Endothelial cell of umbilical vein (primary cell): ENCODE measurements at regions not wholly inside any gene's neighbourhood (a gene's known extent, or its start where the extent isn't known, plus 50 kb on each side); places are given as distances from the start of the nearest gene placed in this dataset.

ENCODE experiments used
- BruUV-seq: library from RNA; stranded (reverse); fragments of 400-500 nt; replicated peaks from 2 replicates; lab custom pipeline; 2021; lab: Mats Ljungman, UMichigan
- CTCF ChIA-PET: fragments of 300-600, 350-600 bp; sonication (Branson Sonifier 250); formaldehyde crosslinking; loops from one replicate; lab custom pipeline; 2021; ENCODE audit warnings: antibody characterized with exemption, inconsistent platforms; lab: Charles Lee
- POLR2A ChIA-PET: fragments of 300-600, 350-600 bp; sonication (Branson Sonifier 250); formaldehyde crosslinking; loops from one replicate; lab custom pipeline; 2021; ENCODE audit warnings: antibody characterized with exemption, inconsistent platforms; lab: Charles Lee
- DNase-seq: peaks from one replicate; pipeline ENCODE4 v3.0.0-alpha.2; 2011; ENCODE audit warnings: low read depth, low spot score
- FAIRE-seq: peaks from 2 replicates; lab custom pipeline; 2011; peaks lifted over from hg19 to GRCh38; lab: Jason Lieb, UNC
- H2AFZ ChIP-seq: 2 replicates; pipeline ENCODE4 v1.6.0; 2012; ENCODE audit warnings: low read depth, low read length, control low read depth, inconsistent platforms
- H3K27ac ChIP-seq: 2 replicates; pipeline ENCODE4 v1.5.1; 2011; ENCODE audit warnings: low read depth, mild to moderate bottlenecking, control low read depth, low read length, moderate library complexity; ENCODE audit not compliant: insufficient read depth
- H3K27me3 ChIP-seq, 2 experiments: 2 replicates each; pipeline versions ENCODE4 v1.6.0 to v1.6.1; 2011; ENCODE audit warnings: low read length in 2 of 2, mixed read lengths in 1 of 2; ENCODE audit not compliant: control insufficient read depth in 2 of 2, insufficient read depth in 2 of 2
- H3K36me3 ChIP-seq, 2 experiments: 2 replicates in 1 of 2; 3 replicates in 1 of 2; pipeline ENCODE4 v1.5.1; 2011; ENCODE audit warnings: low read length in 2 of 2, mild to moderate bottlenecking in 1 of 2, moderate library complexity in 1 of 2; ENCODE audit not compliant: control insufficient read depth in 2 of 2, insufficient read depth in 2 of 2; ENCODE audit errors: extremely low read depth in 1 of 2
- H3K4me1 ChIP-seq: 3 replicates; pipeline ENCODE4 v1.5.1; 2011; ENCODE audit warnings: mild to moderate bottlenecking, low read length; ENCODE audit not compliant: control insufficient read depth, insufficient read depth; ENCODE audit errors: extremely low read depth
- H3K4me2 ChIP-seq: 2 replicates; pipeline ENCODE4 v1.6.1; 2011; ENCODE audit warnings: low read length, control low read depth, mixed read lengths; ENCODE audit not compliant: insufficient read depth
- H3K4me3 ChIP-seq, 3 experiments: fragments of 200-600 bp in 1 of 3; sonication (generic), shearing (Covaris generic) in 1 of 3; replicated peaks in 1 of 3; 2 replicates each; pipeline ENCODE4 v1.5.1; 2011 to 2016; ENCODE audit warnings: control low read depth in 3 of 3, low read length in 3 of 3, mild to moderate bottlenecking in 2 of 3, inconsistent platforms in 1 of 3, low read depth in 1 of 3, moderate library complexity in 1 of 3; ENCODE audit not compliant: insufficient read depth in 1 of 3
- H3K79me2 ChIP-seq: 2 replicates; pipeline ENCODE4 v1.6.0; 2012; ENCODE audit warnings: low read length, inconsistent platforms; ENCODE audit not compliant: control insufficient read depth, insufficient read depth
- H3K9ac ChIP-seq: replicated peaks from 2 replicates; pipeline ENCODE3; 2011; ENCODE audit warnings: low read length, control low read depth; ENCODE audit not compliant: insufficient read depth; ENCODE audit errors: extremely low read depth
- H3K9me1 ChIP-seq: replicated peaks from 3 replicates; pipeline ENCODE4 v1.6.0; 2011; ENCODE audit warnings: mild to moderate bottlenecking, low read length; ENCODE audit not compliant: control insufficient read depth, insufficient read depth; ENCODE audit errors: extremely low read depth
- H3K9me3 ChIP-seq: replicated peaks from 2 replicates; pipeline ENCODE4 v1.5.1; 2012; ENCODE audit warnings: low read length, inconsistent platforms; ENCODE audit not compliant: control insufficient read depth, insufficient read depth
- H4K20me1 ChIP-seq: replicated peaks from 2 replicates; pipeline ENCODE3; 2011; ENCODE audit warnings: mild to moderate bottlenecking, low read length; ENCODE audit not compliant: control insufficient read depth, insufficient read depth; ENCODE audit errors: extremely low read depth
- EZH2 ChIP-seq: IDR thresholded peaks from 2 replicates; pipeline ENCODE4 v1.6.1; 2012; ENCODE audit warnings: borderline replicate concordance, low read depth, mild to moderate bottlenecking, moderate library complexity, low read length, inconsistent platforms; ENCODE audit not compliant: severe bottlenecking
- FOS ChIP-seq: IDR thresholded peaks from 2 replicates; pipeline ENCODE4 v1.6.1; 2011; ENCODE audit warnings: mild to moderate bottlenecking, low read length, moderate library complexity, borderline replicate concordance; ENCODE audit not compliant: insufficient read depth
- GATA2 ChIP-seq: IDR thresholded peaks from 2 replicates; pipeline ENCODE4 v1.7.0; 2011; ENCODE audit warnings: low read depth, mild to moderate bottlenecking, moderate library complexity, mixed read lengths, low read length; ENCODE audit not compliant: insufficient read length, insufficient read depth
- JUN ChIP-seq: IDR thresholded peaks from 2 replicates; pipeline ENCODE4 v1.6.1; 2011; ENCODE audit warnings: borderline replicate concordance, low read depth; ENCODE audit not compliant: insufficient read length, insufficient read depth
- MYC ChIP-seq: IDR thresholded peaks from one replicate; pipeline ENCODE4 v1.6.1; 2011; ENCODE audit warnings: mild to moderate bottlenecking, low read depth, low read length
- POLR2A ChIP-seq: IDR thresholded peaks from 2 replicates; pipeline ENCODE4 v1.6.1; 2012; ENCODE audit warnings: low read depth, mild to moderate bottlenecking, control low read depth, low read length
- POLR2AphosphoS5 ChIP-seq: IDR thresholded peaks from 2 replicates; pipeline ENCODE4 v1.6.1; 2012; ENCODE audit warnings: low read depth, mild to moderate bottlenecking, control low read depth, low read length, moderate library complexity; ENCODE audit not compliant: insufficient read depth
- dilution Hi-C: fragments of 300-500 bp; cut with MboI; formaldehyde crosslinking; loops from one replicate; pipeline ENCODE4 v1.15.0; 2019; ENCODE audit warnings: low sequenced_read_pairs; ENCODE audit not compliant: extremely low pct_ligation_motif_present
- intact Hi-C: fragments of 100-400 bp; cut with micrococcal nuclease; formaldehyde crosslinking; loops from one replicate; pipeline ENCODE4 v1.10.0; 2022
- TF ChIP-seq, protein P1 (sequence below), 2 donors: IDR thresholded peaks; 1 replicate in 1 of 2; 2 replicates in 1 of 2; pipeline ENCODE4 v1.5.1; 2011; ENCODE audit warnings: low read length in 2 of 2, mild to moderate bottlenecking in 2 of 2, moderate library complexity in 2 of 2, control low read depth in 1 of 2, inconsistent platforms in 1 of 2, low read depth in 1 of 2; ENCODE audit not compliant: insufficient read depth in 1 of 2; ENCODE audit errors: extremely low read depth in 1 of 2
- TF ChIP-seq, protein P2 (sequence below): IDR thresholded peaks from 2 replicates; pipeline ENCODE4 v1.6.1; 2011; ENCODE audit not compliant: insufficient read depth, insufficient read length

DNA sequence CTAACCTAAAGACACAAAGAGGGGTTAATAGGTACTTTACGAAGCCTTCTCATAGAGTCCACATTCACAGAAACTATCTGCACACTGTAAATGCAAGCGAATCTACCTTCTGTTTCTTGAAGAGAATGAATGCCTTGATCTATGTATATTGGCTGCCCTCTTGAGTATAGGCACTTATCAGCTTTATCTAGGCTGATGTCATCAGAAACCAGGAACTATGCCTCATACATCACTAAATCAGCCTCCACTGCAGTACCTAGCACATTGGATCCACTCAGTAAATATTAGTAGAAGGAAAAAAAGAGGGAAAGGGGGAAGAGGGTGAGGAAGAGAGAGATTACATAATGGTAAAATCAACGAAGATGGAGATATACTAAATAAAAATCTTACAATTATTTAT is 477.1 kb downstream of the CAAP1 start:
- dilution Hi-C loops (no loop called here), intact Hi-C loops (no loop called here)
- TF ChIP-seq GATA2 (no peak), EZH2 (no peak), POLR2A (no peak), JUN (no peak), MYC (no peak), FOS (no peak), POLR2AphosphoS5 (no peak)
- TF ChIP-seq, protein P1, sequence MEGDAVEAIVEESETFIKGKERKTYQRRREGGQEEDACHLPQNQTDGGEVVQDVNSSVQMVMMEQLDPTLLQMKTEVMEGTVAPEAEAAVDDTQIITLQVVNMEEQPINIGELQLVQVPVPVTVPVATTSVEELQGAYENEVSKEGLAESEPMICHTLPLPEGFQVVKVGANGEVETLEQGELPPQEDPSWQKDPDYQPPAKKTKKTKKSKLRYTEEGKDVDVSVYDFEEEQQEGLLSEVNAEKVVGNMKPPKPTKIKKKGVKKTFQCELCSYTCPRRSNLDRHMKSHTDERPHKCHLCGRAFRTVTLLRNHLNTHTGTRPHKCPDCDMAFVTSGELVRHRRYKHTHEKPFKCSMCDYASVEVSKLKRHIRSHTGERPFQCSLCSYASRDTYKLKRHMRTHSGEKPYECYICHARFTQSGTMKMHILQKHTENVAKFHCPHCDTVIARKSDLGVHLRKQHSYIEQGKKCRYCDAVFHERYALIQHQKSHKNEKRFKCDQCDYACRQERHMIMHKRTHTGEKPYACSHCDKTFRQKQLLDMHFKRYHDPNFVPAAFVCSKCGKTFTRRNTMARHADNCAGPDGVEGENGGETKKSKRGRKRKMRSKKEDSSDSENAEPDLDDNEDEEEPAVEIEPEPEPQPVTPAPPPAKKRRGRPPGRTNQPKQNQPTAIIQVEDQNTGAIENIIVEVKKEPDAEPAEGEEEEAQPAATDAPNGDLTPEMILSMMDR (IDR thresholded peaks at IDR 0.05; ENCODE audit: extremely low read depth in 1 of 2, insufficient read depth in 1 of 2, low read depth in 1 of 2, low read length in 2 of 2) = no peak
- TF ChIP-seq, protein P2, sequence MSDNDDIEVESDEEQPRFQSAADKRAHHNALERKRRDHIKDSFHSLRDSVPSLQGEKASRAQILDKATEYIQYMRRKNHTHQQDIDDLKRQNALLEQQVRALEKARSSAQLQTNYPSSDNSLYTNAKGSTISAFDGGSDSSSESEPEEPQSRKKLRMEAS = no peak
- Histone ChIP-seq H3K27me3 (no peaks in the 10 kb centered on the region), H3K79me2 (no peaks in the 10 kb centered on the region), H3K4me2 (no peak overlapping the region), H3K27ac (no peak overlapping the region), H3K9me3 (no peaks in the 10 kb centered on the region), H4K20me1 (no peaks in the 10 kb centered on the region), H2AFZ (no peak overlapping the region), H3K4me3 (no peak overlapping the region), H3K4me1 (no peaks in the 10 kb centered on the region), H3K36me3 (no peaks in the 10 kb centered on the region), H3K9ac (no peak overlapping the region), H3K9me1 (no peaks in the 10 kb centered on the region)
- BruUV-seq = no TSS peak
- ChIA-PET CTCF (no interaction called here), POLR2A (no interaction called here)
- DNase-seq (no peak), FAIRE-seq (no peak)
